SH-SY5Y (cell line): ENCODE measurements at regions not wholly inside any gene's neighbourhood (a gene's known extent, or its start where the extent isn't known, plus 50 kb on each side); places are given as distances from the start of the nearest gene placed in this dataset.

Experiments used
- GATA2 ChIP-seq: IDR thresholded peaks from 2 replicates; pipeline ENCODE4 v1.6.1; 2011; ENCODE audit warnings: mild to moderate bottlenecking, low read depth, low read length
- GATA3 ChIP-seq: IDR thresholded peaks from 2 replicates; pipeline ENCODE4 v1.6.1; 2011; ENCODE audit warnings: low read depth, mild to moderate bottlenecking, low read length, moderate library complexity

DNA sequence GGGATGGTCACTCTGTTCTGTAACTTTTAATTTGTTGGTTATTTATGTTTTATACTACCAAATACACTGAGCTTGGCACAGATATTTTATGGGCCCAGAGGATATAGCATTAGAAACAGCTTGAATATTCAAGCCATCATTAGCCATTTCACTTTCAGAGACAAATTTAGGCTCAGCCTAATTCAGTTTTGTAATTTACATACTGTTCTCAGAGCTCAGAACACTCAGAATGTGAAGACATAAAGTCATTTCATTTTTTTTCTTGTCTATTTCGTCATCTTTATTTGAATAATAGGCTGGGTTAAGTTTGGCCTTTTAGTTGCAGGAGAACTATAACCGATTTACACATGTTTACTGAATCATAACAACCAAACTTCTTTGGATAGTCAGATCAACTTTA, 361.7 kb downstream of the SNAPC1 start:
- TF ChIP-seq GATA2 (no peak), GATA3 (no peak)
